Sigmoid colon (tissue), 6 donors: ENCODE measurements at regions not wholly inside any gene's neighbourhood (a gene's known extent, or its start where the extent isn't known, plus 50 kb on each side); places are given as distances from the start of the nearest gene placed in this dataset.

Experiments
- DNase-seq: peaks from one replicate; pipeline ENCODE4 v3.0.0-alpha.2; 2019
- H3K27ac ChIP-seq, 4 donors: fragments of 200-600 bp; sonication (generic); one replicate each; pipeline ENCODE4 v1.5.1; 2016 to 2019; ENCODE audit warnings: mild to moderate bottlenecking in 1 of 4
- H3K27me3 ChIP-seq, 3 donors: fragments of 200-600 bp; sonication (generic); one replicate each; pipeline ENCODE4 v1.5.1; 2019; ENCODE audit warnings: mild to moderate bottlenecking in 1 of 3
- H3K36me3 ChIP-seq, 4 donors: fragments of 200-600 bp; sonication (generic); one replicate each; pipeline ENCODE4 v1.5.1; 2016 to 2019
- H3K4me1 ChIP-seq, 4 donors: fragments of 200-600 bp; sonication (generic); one replicate each; pipeline ENCODE4 v1.5.1; 2017 to 2019
- H3K4me3 ChIP-seq, 4 donors: fragments of 200-600 bp; sonication (generic); one replicate each; pipeline ENCODE4 v1.5.1; 2017 to 2019; ENCODE audit warnings: mild to moderate bottlenecking in 2 of 4, moderate library complexity in 1 of 4
- H3K9me3 ChIP-seq, 4 donors: fragments of 200-600 bp in 3 of 4; sonication (generic) in 3 of 4; one replicate each; pipeline versions ENCODE4 v1.5.1 to v1.6.1; 2013 to 2019
- CTCF ChIP-seq, 4 experiments: fragments of 450-650 bp in 3 of 4; fragments of 200-600 bp in 1 of 4; IDR thresholded peaks; one replicate each; pipeline ENCODE4 v1.5.1; 2016 to 2019; ENCODE audit warnings: antibody characterized with exemption in 4 of 4, mild to moderate bottlenecking in 3 of 4, moderate library complexity in 2 of 4
- EP300 ChIP-seq, 4 donors: sonication (generic); formaldehyde crosslinking; IDR thresholded peaks; one replicate each; pipeline ENCODE4 v1.6.1; 2017; ENCODE audit warnings: antibody characterized with exemption in 4 of 4
- POLR2A ChIP-seq, 2 donors: fragments of 450-650 bp; IDR thresholded peaks; one replicate each; pipeline ENCODE4 v1.6.1; 2016; ENCODE audit warnings: antibody characterized with exemption in 2 of 2, mild to moderate bottlenecking in 2 of 2, moderate library complexity in 2 of 2
- POLR2AphosphoS5 ChIP-seq, 4 donors: sonication (generic); formaldehyde crosslinking; IDR thresholded peaks; one replicate each; pipeline ENCODE4 v1.6.1; 2017; ENCODE audit warnings: antibody characterized with exemption in 4 of 4
- WGBS, 2 donors: extraction: QIAGEN DNeasy Blood & Tissue Kit; methylation state at CpG; one replicate each; pipeline ENCODE4 v1.1.7; 2013; 5-methylcytosine and 5-hydroxymethylcytosine counted together
- intact Hi-C: fragments of 100-400 bp; cut with DNase I; formaldehyde crosslinking; loops from one replicate; pipeline ENCODE4 v1.15.1; 2023
- donor health status: healthy with polysubstance abuse.
- donor health status: healthy.

- Histone ChIP-seq H3K27ac (no peak overlapping the region), H3K4me1 (no peaks in the 10 kb centered on the region), H3K27me3 (peaks cover 0 to 4% (median 0%) of the 10 kb centered on the region in 3 donors), H3K4me3 (no peak overlapping the region), H3K36me3 (no peaks in the 10 kb centered on the region), H3K9me3 (peaks cover 0 to 8% (median 7%) of the 10 kb centered on the region in 4 donors)
- intact Hi-C loops, result no loop called here
- TF ChIP-seq POLR2A (IDR thresholded peaks at IDR 0.05), result no peak
- no peak for TF ChIP-seq EP300 (IDR thresholded peaks at IDR 0.05)
- TF ChIP-seq CTCF (IDR thresholded peaks at IDR 0.05), result no peak
- no peak for TF ChIP-seq POLR2AphosphoS5 (IDR thresholded peaks at IDR 0.05)
- WGBS, 2 donors, result 68 to 70% methylated on average over 1 of the region's 1 CpG
- no peak for DNase-seq
These were observed 605.8 kb downstream of the PTPRU start for GRCh38 chr1:29842130-29842529.

- TF ChIP-seq POLR2AphosphoS5 (IDR thresholded peaks at IDR 0.05) (no peak), POLR2A (IDR thresholded peaks at IDR 0.05) (no peak), CTCF (IDR thresholded peaks at IDR 0.05) (no peak), EP300 (IDR thresholded peaks at IDR 0.05) (no peak)
- no peak for DNase-seq
- H3K4me3 ChIP-seq, result no peak overlapping the region
- H3K4me1 ChIP-seq, result no peaks in the 10 kb centered on the region
- intact Hi-C loops, result no loop called here
- H3K27ac ChIP-seq, result no peak overlapping the region
- H3K9me3 ChIP-seq, result peaks cover 0 to 8% (median 7%) of the 10 kb centered on the region in 4 donors
- H3K27me3 ChIP-seq, result no peaks in the 10 kb centered on the region
- H3K36me3 ChIP-seq, result no peaks in the 10 kb centered on the region
- 61 to 73% methylated on average over 4 of the region's 4 CpGs for WGBS, 2 donors
These were observed 603.4 kb downstream of the PTPRU start for GRCh38 chr1:29839726-29840125.

GRCh38 chr1:29838738-29839320, 602.5 kb downstream of the PTPRU start:
- Histone ChIP-seq H3K9me3 (peaks cover 0 to 8% (median 7%) of the 10 kb centered on the region in 4 donors), H3K4me3 (no peak overlapping the region), H3K27ac (no peak overlapping the region), H3K27me3 (no peaks in the 10 kb centered on the region), H3K4me1 (no peaks in the 10 kb centered on the region), H3K36me3 (no peaks in the 10 kb centered on the region)
- TF ChIP-seq POLR2A (IDR thresholded peaks at IDR 0.05) (no peak), POLR2AphosphoS5 (IDR thresholded peaks at IDR 0.05) (no peak), EP300 (IDR thresholded peaks at IDR 0.05) (no peak), CTCF (IDR thresholded peaks at IDR 0.05) (no peak)
- DNase-seq, result no peak
- intact Hi-C loops, result no loop called here
- WGBS, 2 donors, result 77 to 84% methylated on average over 3 of the region's 3 CpGs

- Histone ChIP-seq H3K27me3 (no peaks in the 10 kb centered on the region), H3K36me3 (no peaks in the 10 kb centered on the region), H3K4me1 (no peaks in the 10 kb centered on the region), H3K9me3 (peaks cover 0 to 3% (median 2%) of the 10 kb centered on the region in 4 donors), H3K27ac (no peak overlapping the region), H3K4me3 (no peak overlapping the region)
- WGBS, 2 donors, result 66 to 73% methylated on average over 12 of the region's 12 CpGs
- DNase-seq, result peak; percentile 52
- no peak for TF ChIP-seq POLR2A (IDR thresholded peaks at IDR 0.05)
- no peak for TF ChIP-seq CTCF (IDR thresholded peaks at IDR 0.05)
- TF ChIP-seq EP300 (IDR thresholded peaks at IDR 0.05), result no peak
- TF ChIP-seq POLR2AphosphoS5 (IDR thresholded peaks at IDR 0.05), result no peak
- intact Hi-C loops, result no loop called here
These were observed 600.6 kb downstream of the PTPRU start for GRCh38 chr1:29836651-29837646.
